GM23248 (cell line): ENCODE measurements at regions not wholly inside any gene's neighbourhood (a gene's known extent, or its start where the extent isn't known, plus 50 kb on each side); places are given as distances from the start of the nearest gene placed in this dataset.

ENCODE experiments used
- DNase-seq: peaks from one replicate; pipeline ENCODE4 v3.0.0-alpha.2; 2015
- H2AFZ ChIP-seq: fragments of 200-600 bp; sonication (generic); 2 replicates; pipeline ENCODE4 v1.6.1; 2016; ENCODE audit warnings: antibody characterized with exemption
- H3F3A ChIP-seq: fragments of 200-600 bp; sonication (generic); 2 replicates; pipeline ENCODE4 v1.6.1; 2016; ENCODE audit warnings: mild to moderate bottlenecking, antibody characterized with exemption, mixed run types; ENCODE audit not compliant: insufficient read depth
- H3K27ac ChIP-seq: fragments of 200-600 bp; sonication (generic); 2 replicates; pipeline ENCODE4 v1.5.1; 2016; ENCODE audit warnings: mild to moderate bottlenecking
- H3K27me3 ChIP-seq: fragments of 200-600 bp; sonication (generic); replicated peaks from 2 replicates; pipeline ENCODE4 v1.6.1; 2016; ENCODE audit warnings: mild to moderate bottlenecking; ENCODE audit not compliant: insufficient read depth
- H3K36me3 ChIP-seq: fragments of 200-600 bp; sonication (generic); 2 replicates; pipeline ENCODE4 v1.6.1; 2016; ENCODE audit warnings: low read depth, mild to moderate bottlenecking
- H3K4me1 ChIP-seq: fragments of 200-600 bp; sonication (generic); 2 replicates; pipeline ENCODE4 v1.6.1; 2016; ENCODE audit warnings: mild to moderate bottlenecking; ENCODE audit not compliant: insufficient read depth
- H3K4me2 ChIP-seq: fragments of 200-600 bp; sonication (generic); one replicate; pipeline ENCODE4 v1.6.1; 2016; ENCODE audit warnings: mild to moderate bottlenecking; ENCODE audit not compliant: unreplicated experiment
- H3K4me3 ChIP-seq: fragments of 200-600 bp; sonication (generic); 2 replicates; pipeline ENCODE4 v1.5.1; 2016; ENCODE audit warnings: mild to moderate bottlenecking
- H3K79me2 ChIP-seq: fragments of 200-600 bp; sonication (generic); 2 replicates; pipeline ENCODE4 v1.6.1; 2016; ENCODE audit warnings: mild to moderate bottlenecking; ENCODE audit not compliant: insufficient read depth
- H3K9ac ChIP-seq: fragments of 200-600 bp; sonication (generic); 2 replicates; pipeline ENCODE4 v1.6.1; 2016; ENCODE audit warnings: mild to moderate bottlenecking
- H3K9me2 ChIP-seq: fragments of 200-600 bp; sonication (generic); 2 replicates; pipeline ENCODE4 v1.6.1; 2016; ENCODE audit warnings: mixed run types, mild to moderate bottlenecking, moderate library complexity; ENCODE audit not compliant: insufficient read depth
- H3K9me3 ChIP-seq: fragments of 200-600 bp; sonication (generic); one replicate; pipeline ENCODE4 v1.6.1; 2017; ENCODE audit warnings: low read depth
- H4K20me1 ChIP-seq: fragments of 200-600 bp; sonication (generic); 2 replicates; pipeline ENCODE4 v1.6.0; 2016; ENCODE audit not compliant: insufficient read depth
- EZH2 ChIP-seq: fragments of 200-600 bp; sonication (generic); IDR thresholded peaks from 2 replicates; pipeline ENCODE4 v1.6.1; 2018; ENCODE audit warnings: antibody characterized with exemption, mild to moderate bottlenecking; ENCODE audit not compliant: insufficient read depth, poor library complexity, severe bottlenecking
- EZH2phosphoT487 ChIP-seq: fragments of 200-600 bp; sonication (generic); IDR thresholded peaks from 2 replicates; pipeline ENCODE4 v1.6.1; 2018; ENCODE audit warnings: antibody characterized with exemption, moderate library complexity, mild to moderate bottlenecking, low read depth; ENCODE audit not compliant: insufficient read depth
- WGBS, 2 experiments: methylation state at CpG; one replicate each; pipeline ENCODE4 v1.1.6; 2015 to 2017; ENCODE audit warnings: low lambda C conversion rate in 2 of 2, low coverage in 1 of 2; ENCODE audit errors: missing lambda C conversion rate in 2 of 2; 5-methylcytosine and 5-hydroxymethylcytosine counted together
- in situ Hi-C: fragments of 300-500 bp; cut with MboI; formaldehyde crosslinking; loops from 2 replicates; pipeline ENCODE4 v1.15.0; 2020

DNA sequence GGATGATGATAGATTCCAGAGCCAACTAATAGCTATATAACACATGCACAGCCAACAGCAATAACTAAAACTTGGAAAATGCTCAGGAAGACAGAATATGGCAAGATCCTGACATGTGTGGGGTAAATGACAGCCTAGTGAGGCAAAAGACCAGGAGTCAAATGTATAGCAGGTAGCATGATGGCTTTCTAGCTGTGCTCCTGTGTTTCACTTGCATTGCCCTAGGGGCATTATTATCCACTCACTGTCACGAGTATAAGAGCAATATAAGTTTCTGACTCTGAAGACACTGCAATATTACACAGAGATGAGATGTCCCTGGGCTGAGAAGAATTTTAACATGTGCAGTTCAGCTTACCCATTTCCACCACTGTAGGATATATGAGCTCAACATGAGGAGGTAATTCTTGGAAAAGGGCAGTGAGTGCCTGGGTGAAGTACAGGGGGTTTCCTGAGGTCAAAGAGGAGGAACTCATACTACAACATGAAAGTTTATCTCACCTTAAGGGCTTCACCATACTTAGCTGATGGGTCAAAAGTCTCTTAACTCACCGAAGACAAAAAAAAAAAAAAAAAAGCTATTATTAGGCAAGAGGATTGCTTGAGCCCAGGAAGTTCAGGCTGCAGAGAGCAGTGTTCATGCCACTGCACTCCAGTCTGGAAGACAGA lies 1385.6 kb upstream of the SLC39A10 start:
- in situ Hi-C loops: no loop called here
- Histone ChIP-seq H3K4me1 (no peaks in the 10 kb centered on the region), H3F3A (no peaks in the 10 kb centered on the region), H4K20me1 (no peaks in the 10 kb centered on the region), H3K27me3 (no peaks in the 10 kb centered on the region), H3K4me3 (no peak overlapping the region), H3K4me2 (no peak overlapping the region), H2AFZ (no peak overlapping the region), H3K9me3 (no peaks in the 10 kb centered on the region), H3K79me2 (no peaks in the 10 kb centered on the region), H3K9ac (no peak overlapping the region), H3K36me3 (no peaks in the 10 kb centered on the region), H3K9me2 (no peaks in the 10 kb centered on the region), H3K27ac (no peak overlapping the region)
- no peak for DNase-seq
- TF ChIP-seq EZH2phosphoT487: no peak
- TF ChIP-seq EZH2: no peak
- 5 to 21% methylated on average over 2 of the region's 2 CpGs for WGBS, 2 experiments

DNA sequence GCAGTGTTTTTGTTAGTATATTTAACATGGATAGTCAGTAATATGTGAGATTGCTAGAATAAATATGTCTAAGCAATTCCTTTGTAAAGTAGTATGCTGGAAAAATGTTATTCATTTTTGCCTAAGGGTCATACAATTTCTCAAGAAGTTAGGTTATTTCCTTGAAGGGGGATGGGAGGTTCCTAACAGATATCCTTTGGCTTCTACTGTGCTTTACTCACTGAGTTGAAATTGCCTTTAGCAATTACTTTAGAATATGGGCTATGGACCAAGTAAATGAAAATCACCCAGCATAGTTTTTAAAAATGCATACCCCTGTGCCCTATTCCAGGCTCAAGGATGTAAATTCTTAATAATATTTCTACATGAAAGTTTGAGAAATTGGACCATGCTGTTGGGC lies 1386.4 kb upstream of the SLC39A10 start:
- no peaks in the 10 kb centered on the region for H3F3A ChIP-seq
- TF ChIP-seq EZH2phosphoT487 (no peak), EZH2 (no peak)
- H3K27ac ChIP-seq: no peak overlapping the region
- H3K9ac ChIP-seq: no peak overlapping the region
- H3K79me2 ChIP-seq: no peaks in the 10 kb centered on the region
- no peak overlapping the region for H3K4me3 ChIP-seq
- in situ Hi-C loops: no loop called here
- no peaks in the 10 kb centered on the region for H3K27me3 ChIP-seq
- DNase-seq: no peak
- H3K9me3 ChIP-seq: no peaks in the 10 kb centered on the region
- H3K36me3 ChIP-seq: no peaks in the 10 kb centered on the region
- H3K4me2 ChIP-seq: no peak overlapping the region
- H2AFZ ChIP-seq: no peak overlapping the region
- no peaks in the 10 kb centered on the region for H3K9me2 ChIP-seq
- no peaks in the 10 kb centered on the region for H4K20me1 ChIP-seq
- no peaks in the 10 kb centered on the region for H3K4me1 ChIP-seq

DNA sequence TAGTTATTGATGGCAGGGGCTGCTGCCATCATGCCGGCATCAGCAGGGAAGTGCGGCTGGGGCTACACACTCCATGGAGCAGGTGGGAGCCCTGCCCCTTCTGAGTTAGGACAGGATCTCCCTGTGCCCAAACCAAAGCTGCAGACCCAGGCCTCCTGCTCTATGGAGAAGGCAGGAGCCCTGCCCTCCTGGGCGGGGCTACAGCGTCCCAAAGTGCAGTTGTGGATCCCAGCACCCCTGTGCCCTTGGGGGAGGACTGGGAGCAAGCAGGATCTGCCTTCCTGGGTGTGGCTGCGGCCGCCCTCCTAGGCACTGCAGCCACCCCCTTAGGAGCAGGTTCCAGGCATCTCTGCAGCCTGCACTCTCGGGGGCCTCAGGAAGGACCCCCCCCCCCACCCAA lies 1392.4 kb upstream of the SLC39A10 start:
- no peak for DNase-seq
- no peaks in the 10 kb centered on the region for H4K20me1 ChIP-seq
- H3K4me1 ChIP-seq: no peaks in the 10 kb centered on the region
- TF ChIP-seq EZH2phosphoT487: no peak
- H3K79me2 ChIP-seq: no peaks in the 10 kb centered on the region
- H3F3A ChIP-seq: no peaks in the 10 kb centered on the region
- H2AFZ ChIP-seq: no peak overlapping the region
- no peaks in the 10 kb centered on the region for H3K36me3 ChIP-seq
- no peak overlapping the region for H3K9ac ChIP-seq
- no peak overlapping the region for H3K4me2 ChIP-seq
- H3K27me3 ChIP-seq: no peaks in the 10 kb centered on the region
- in situ Hi-C loops: no loop called here
- H3K9me2 ChIP-seq: no peaks in the 10 kb centered on the region
- H3K9me3 ChIP-seq: no peaks in the 10 kb centered on the region
- WGBS, 2 experiments: 25 to 28% methylated on average over 4 to 5 of the region's 7 CpGs
- H3K27ac ChIP-seq: no peak overlapping the region
- H3K4me3 ChIP-seq: no peak overlapping the region

DNA sequence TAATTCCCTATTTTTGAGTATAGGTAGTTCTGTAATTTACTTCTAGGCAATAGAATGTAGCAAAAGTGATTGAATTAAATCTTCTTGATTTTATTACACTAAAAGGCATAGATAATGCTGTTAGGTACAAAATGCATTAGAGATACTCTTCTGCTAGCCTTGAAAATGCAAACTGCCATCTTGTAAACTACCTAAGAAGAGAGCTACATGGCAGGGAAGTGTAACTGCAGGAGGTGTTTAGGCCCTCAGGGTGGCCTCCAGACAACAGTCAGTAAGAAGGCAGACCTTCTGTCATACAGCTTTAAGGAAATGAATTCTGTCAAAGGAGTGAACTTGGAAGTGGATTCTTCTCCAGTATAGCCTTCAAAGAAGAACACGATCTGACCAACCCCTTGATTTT lies 1396.8 kb upstream of the SLC39A10 start:
- Histone ChIP-seq H3K4me2 (no peak overlapping the region), H3K9me3 (no peaks in the 10 kb centered on the region), H3F3A (no peaks in the 10 kb centered on the region), H3K9me2 (no peaks in the 10 kb centered on the region), H3K36me3 (no peaks in the 10 kb centered on the region), H2AFZ (no peak overlapping the region), H4K20me1 (no peaks in the 10 kb centered on the region), H3K27ac (no peak overlapping the region), H3K4me1 (no peaks in the 10 kb centered on the region), H3K9ac (no peak overlapping the region), H3K79me2 (no peaks in the 10 kb centered on the region), H3K27me3 (no peaks in the 10 kb centered on the region), H3K4me3 (no peak overlapping the region)
- no peak for TF ChIP-seq EZH2phosphoT487
- no peak for TF ChIP-seq EZH2
- in situ Hi-C loops: no loop called here
- 41 to 50% methylated on average over 1 of the region's 1 CpG for WGBS, 2 experiments
- DNase-seq: no peak

DNA sequence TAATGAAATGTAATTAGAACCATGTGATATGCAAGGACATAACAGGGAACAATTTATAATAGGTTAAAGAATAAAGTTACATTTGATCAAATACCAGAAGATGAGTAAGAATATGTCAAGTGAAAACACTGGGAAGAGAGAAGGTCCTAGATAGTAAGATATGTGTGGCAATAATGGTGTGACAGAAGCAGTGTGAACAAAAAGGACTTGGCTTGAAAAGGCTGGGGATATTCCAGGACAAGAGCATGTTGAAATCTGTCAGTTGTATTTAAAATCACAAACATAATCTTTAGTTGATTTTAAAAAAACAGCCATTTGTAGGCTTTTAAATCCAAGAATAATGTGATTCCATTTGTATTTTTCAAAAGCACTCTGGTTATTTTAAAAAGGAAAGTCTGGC lies 1399.9 kb upstream of the SLC39A10 start:
- in situ Hi-C loops: no loop called here
- no peaks in the 10 kb centered on the region for H3K36me3 ChIP-seq
- no peaks in the 10 kb centered on the region for H4K20me1 ChIP-seq
- H3F3A ChIP-seq: no peaks in the 10 kb centered on the region
- no peak overlapping the region for H3K9ac ChIP-seq
- H3K9me3 ChIP-seq: no peaks in the 10 kb centered on the region
- no peak overlapping the region for H3K4me2 ChIP-seq
- TF ChIP-seq EZH2phosphoT487: no peak
- no peak for TF ChIP-seq EZH2
- no peak overlapping the region for H3K4me3 ChIP-seq
- no peaks in the 10 kb centered on the region for H3K9me2 ChIP-seq
- no peak overlapping the region for H3K27ac ChIP-seq
- no peaks in the 10 kb centered on the region for H3K79me2 ChIP-seq
- no peak for DNase-seq
- no peaks in the 10 kb centered on the region for H3K4me1 ChIP-seq
- H3K27me3 ChIP-seq: no peaks in the 10 kb centered on the region
- no peak overlapping the region for H2AFZ ChIP-seq
